Small intestine (tissue), 7 donors: ENCODE measurements at regions not wholly inside any gene's neighbourhood (a gene's known extent, or its start where the extent isn't known, plus 50 kb on each side); places are given as distances from the start of the nearest gene placed in this dataset.

Experiments used
- DNase-seq, 2 donors: peaks; one replicate each; pipeline versions ENCODE4 v3.0.0 to v3.0.0-alpha.2; 2013
- FAIRE-seq: peaks from 2 replicates; lab custom pipeline; 2012; peaks lifted over from hg19 to GRCh38; lab: Jason Lieb, UNC
- H3K27ac ChIP-seq, 3 donors: one replicate each; pipeline ENCODE4 v1.5.1; 2013; ENCODE audit warnings: low read length in 2 of 3, mild to moderate bottlenecking in 2 of 3, control low read depth in 1 of 3, inconsistent platforms in 1 of 3, low read depth in 1 of 3, moderate library complexity in 1 of 3
- H3K27me3 ChIP-seq, 3 donors: one replicate each; pipeline ENCODE4 v1.6.1; 2013; ENCODE audit warnings: low read length in 3 of 3, inconsistent platforms in 1 of 3; ENCODE audit not compliant: control insufficient read depth in 3 of 3, insufficient read depth in 3 of 3
- H3K36me3 ChIP-seq, 3 donors: one replicate each; pipeline ENCODE4 v1.6.1; 2013; ENCODE audit warnings: low read length in 3 of 3, inconsistent platforms in 1 of 3, low read depth in 1 of 3, mild to moderate bottlenecking in 1 of 3, moderate library complexity in 1 of 3; ENCODE audit not compliant: control insufficient read depth in 3 of 3, insufficient read depth in 2 of 3
- H3K4me1 ChIP-seq, 3 donors: one replicate each; pipeline ENCODE4 v1.6.1; 2013; ENCODE audit warnings: low read length in 2 of 3, inconsistent platforms in 1 of 3, low read depth in 1 of 3, mild to moderate bottlenecking in 1 of 3, moderate library complexity in 1 of 3; ENCODE audit not compliant: control insufficient read depth in 3 of 3, insufficient read depth in 2 of 3
- H3K4me3 ChIP-seq, 3 donors: one replicate each; pipeline ENCODE4 v1.5.1; 2013; ENCODE audit warnings: low read length in 3 of 3, control low read depth in 1 of 3, inconsistent platforms in 1 of 3, low read depth in 1 of 3, mild to moderate bottlenecking in 1 of 3, moderate library complexity in 1 of 3
- H3K9me3 ChIP-seq, 2 donors: one replicate each; pipeline ENCODE4 v1.6.1; 2013; ENCODE audit warnings: low read depth in 1 of 2, low read length in 1 of 2; ENCODE audit not compliant: control insufficient read depth in 2 of 2, insufficient read depth in 1 of 2
- WGBS, 3 donors: extraction: QIAGEN DNeasy Blood & Tissue Kit; methylation state at CpG; one replicate each; pipeline ENCODE4 v1.1.7; 2013; 5-methylcytosine and 5-hydroxymethylcytosine counted together
- donor health status: healthy with polysubstance abuse.
- donor health status: control.
- donor health status: control.
- donor health status: Bipolar disorder and iron deficiency.
- donor health status: healthy.

GRCh38 chr10:29757551-29758297 lies 123.0 kb upstream of the SVIL start:
- FAIRE-seq (no peak), DNase-seq (peak in 1 of 2 donors; percentile 52)
- Histone ChIP-seq H3K27me3 (no peaks in the 10 kb centered on the region), H3K9me3 (no peaks in the 10 kb centered on the region), H3K4me3 (no peak overlapping the region), H3K36me3 (no peaks in the 10 kb centered on the region), H3K4me1 (peaks cover 0 to 3% (median 0%) of the 10 kb centered on the region in 3 donors), H3K27ac (no peak overlapping the region)
- 28 to 58% (median 32%) methylated on average over 9 of the region's 9 CpGs for WGBS, 3 donors

- Histone ChIP-seq H3K36me3 (no peaks in the 10 kb centered on the region), H3K4me3 (no peak overlapping the region), H3K27me3 (no peaks in the 10 kb centered on the region), H3K4me1 (peaks cover 0 to 3% (median 0%) of the 10 kb centered on the region in 3 donors), H3K9me3 (no peaks in the 10 kb centered on the region), H3K27ac (no peak overlapping the region)
- FAIRE-seq = no peak
- 89 to 92% (median 92%) methylated on average over 3 of the region's 3 CpGs for WGBS, 3 donors
- no peak for DNase-seq
Measured at GRCh38 chr10:29756451-29756850, 121.7 kb upstream of the SVIL start.

- DNase-seq = no peak
- H3K9me3 ChIP-seq = no peaks in the 10 kb centered on the region
- H3K4me3 ChIP-seq = no peak overlapping the region
- FAIRE-seq = no peak
- H3K27ac ChIP-seq = no peak overlapping the region
- H3K4me1 ChIP-seq = peaks cover 0 to 3% (median 0%) of the 10 kb centered on the region in 3 donors
- no peaks in the 10 kb centered on the region for H3K36me3 ChIP-seq
- peaks cover 0 to 4% (median 0%) of the 10 kb centered on the region in 3 donors for H3K27me3 ChIP-seq
- 88 to 94% (median 93%) methylated on average over 7 of the region's 7 CpGs for WGBS, 3 donors
Measured at GRCh38 chr10:29753283-29753682, 118.5 kb upstream of the SVIL start.

DNA sequence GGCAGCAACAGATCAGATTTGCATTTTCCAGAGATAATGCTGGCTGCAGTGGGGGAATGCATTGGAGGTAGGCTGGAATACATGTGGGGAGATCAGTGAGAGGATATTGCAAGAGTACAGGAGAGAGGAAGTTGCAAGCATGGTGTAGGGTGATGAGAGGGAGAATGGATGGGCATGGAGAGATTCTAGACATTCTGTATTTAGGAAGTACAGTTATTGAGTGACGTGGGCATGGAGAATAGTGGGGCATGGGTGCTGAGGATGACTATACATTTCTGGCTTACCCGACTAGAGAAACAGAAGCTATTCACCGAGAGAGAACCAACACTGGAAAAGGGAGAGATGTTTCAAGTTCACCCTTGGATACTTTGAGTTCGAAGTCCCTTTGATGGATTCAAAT lies 116.9 kb upstream of the SVIL start:
- Histone ChIP-seq H3K4me1 (no peaks in the 10 kb centered on the region), H3K9me3 (no peaks in the 10 kb centered on the region), H3K27me3 (peaks cover 0 to 4% (median 0%) of the 10 kb centered on the region in 3 donors), H3K36me3 (no peaks in the 10 kb centered on the region), H3K4me3 (no peak overlapping the region), H3K27ac (no peak overlapping the region)
- DNase-seq (no peak), FAIRE-seq (no peak)
- 86 to 90% (median 87%) methylated on average over 4 of the region's 4 CpGs for WGBS, 3 donors

DNA sequence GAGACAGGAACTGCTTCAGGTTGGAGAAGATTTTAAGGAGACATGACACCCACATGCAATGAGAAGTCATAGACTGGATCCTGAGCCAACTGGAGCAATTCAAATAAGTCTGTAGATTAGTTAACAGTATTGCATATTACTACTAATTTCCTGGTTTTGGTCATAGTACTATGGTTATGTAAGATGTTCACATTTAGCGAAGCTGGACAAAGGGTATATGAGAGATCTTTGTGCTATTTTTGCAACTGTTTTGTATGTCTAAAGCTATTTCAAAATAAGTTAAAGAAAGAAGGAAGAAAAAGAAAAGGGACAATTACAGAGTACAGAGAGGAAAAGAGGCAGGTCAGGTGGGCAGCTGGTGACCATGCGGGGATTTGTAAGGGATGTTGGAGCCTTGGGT lies 116.5 kb upstream of the SVIL start:
- FAIRE-seq (no peak), DNase-seq (no peak)
- 91 to 98% (median 92%) methylated on average over 2 of the region's 2 CpGs for WGBS, 3 donors
- no peaks in the 10 kb centered on the region for H3K4me1 ChIP-seq
- no peak overlapping the region for H3K27ac ChIP-seq
- H3K36me3 ChIP-seq = no peaks in the 10 kb centered on the region
- no peak overlapping the region for H3K4me3 ChIP-seq
- peaks cover 0 to 4% (median 0%) of the 10 kb centered on the region in 3 donors for H3K27me3 ChIP-seq
- H3K9me3 ChIP-seq = no peaks in the 10 kb centered on the region

DNA sequence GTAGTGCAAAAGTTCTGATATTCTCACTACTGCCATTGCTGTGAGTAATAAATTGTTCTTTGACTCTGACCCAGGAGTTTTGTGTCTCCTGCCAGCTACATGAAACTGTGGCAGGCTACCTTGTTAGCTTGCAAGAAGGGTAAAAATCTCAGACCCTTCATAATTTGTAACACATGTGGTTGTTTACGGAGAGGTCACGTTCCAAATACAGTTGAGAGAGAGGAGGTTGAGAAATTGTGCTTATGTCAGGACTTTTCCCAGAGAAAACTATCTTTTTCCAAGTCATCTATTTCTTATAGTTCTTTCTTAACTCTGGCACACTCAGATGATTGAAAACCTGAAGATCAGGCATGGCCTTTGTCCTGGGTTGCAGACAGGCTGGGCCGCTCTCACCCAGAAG lies 114.4 kb upstream of the SVIL start:
- H3K9me3 ChIP-seq = no peaks in the 10 kb centered on the region
- no peak for DNase-seq
- no peaks in the 10 kb centered on the region for H3K36me3 ChIP-seq
- FAIRE-seq = no peak
- no peaks in the 10 kb centered on the region for H3K4me1 ChIP-seq
- peaks cover 0 to 4% (median 0%) of the 10 kb centered on the region in 3 donors for H3K27me3 ChIP-seq
- no peak overlapping the region for H3K27ac ChIP-seq
- 87 to 91% (median 87%) methylated on average over 3 of the region's 3 CpGs for WGBS, 3 donors
- H3K4me3 ChIP-seq = no peak overlapping the region

- FAIRE-seq = no peak
Measured at GRCh38 chr10:29748109-29748650, 113.4 kb upstream of the SVIL start.

DNA sequence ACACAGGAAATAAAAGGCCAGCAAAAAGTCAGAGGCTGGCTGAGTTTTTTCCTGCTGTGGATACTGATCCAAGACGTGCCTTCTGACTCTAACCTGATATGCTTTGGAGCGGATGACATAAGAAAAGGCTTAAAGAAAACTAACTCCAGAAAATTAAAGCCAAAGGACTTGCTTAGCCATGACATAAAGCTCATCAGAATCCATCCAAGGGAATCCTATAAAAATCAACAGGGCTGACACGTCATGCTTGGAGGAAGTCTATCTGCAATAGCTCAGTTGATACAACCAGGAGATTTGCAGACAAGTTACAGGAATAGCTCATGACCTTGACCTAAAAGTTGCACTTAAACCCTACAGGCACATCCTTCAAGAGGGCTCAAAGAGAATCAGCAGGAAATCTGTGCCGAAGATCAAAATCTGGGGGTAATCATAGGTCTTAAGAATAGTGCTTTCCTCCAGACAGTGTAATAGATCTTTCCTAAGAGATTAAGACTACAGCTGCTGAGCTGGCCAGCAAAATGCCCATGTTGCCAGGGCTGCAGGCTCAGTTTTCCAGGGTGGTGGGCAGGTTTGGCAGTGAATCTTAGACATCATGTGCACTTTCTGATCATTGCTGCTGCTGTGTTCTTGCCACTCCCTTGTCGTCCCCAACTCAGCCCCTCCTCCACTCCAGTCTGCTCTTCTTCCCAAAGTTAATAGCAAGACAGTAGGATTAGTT lies 111.5 kb upstream of the SVIL start:
- FAIRE-seq = no peak
- no peak overlapping the region for H3K27ac ChIP-seq
- DNase-seq = no peak
- H3K36me3 ChIP-seq = no peaks in the 10 kb centered on the region
- H3K27me3 ChIP-seq = peaks cover 0 to 4% (median 0%) of the 10 kb centered on the region in 3 donors
- WGBS, 3 donors = 65 to 76% (median 74%) methylated on average over 5 of the region's 5 CpGs
- no peak overlapping the region for H3K4me3 ChIP-seq
- H3K9me3 ChIP-seq = no peaks in the 10 kb centered on the region
- H3K4me1 ChIP-seq = no peaks in the 10 kb centered on the region

More at GRCh38 chr10:29748109-29748650, 113.4 kb upstream of the SVIL start:
- H3K9me3 ChIP-seq = no peaks in the 10 kb centered on the region
- no peak overlapping the region for H3K4me3 ChIP-seq
- no peaks in the 10 kb centered on the region for H3K4me1 ChIP-seq
- H3K27me3 ChIP-seq = peaks cover 0 to 4% (median 0%) of the 10 kb centered on the region in 3 donors
- no peak overlapping the region for H3K27ac ChIP-seq
- 72 to 85% (median 79%) methylated on average over 3 of the region's 3 CpGs for WGBS, 3 donors
- DNase-seq = no peak
- H3K36me3 ChIP-seq = no peaks in the 10 kb centered on the region
